Liver (tissue), 8 donors: ENCODE measurements at regions not wholly inside any gene's neighbourhood (a gene's known extent, or its start where the extent isn't known, plus 50 kb on each side); places are given as distances from the start of the nearest gene placed in this dataset.
A peak's percentile ranks its signal among the peaks of the same experiment; 100 is the strongest.

Source experiments
- DNase-seq: peaks from one replicate; pipeline ENCODE4 v3.0.0-alpha.2; 2017; ENCODE audit warnings: low spot score
- H3K27ac ChIP-seq, 2 donors: one replicate each; pipeline ENCODE4 v1.7.0; 2013; ENCODE audit warnings: inconsistent platforms in 2 of 2, low read length in 2 of 2, control low read depth in 1 of 2, low read depth in 1 of 2, mild to moderate bottlenecking in 1 of 2
- H3K27me3 ChIP-seq, 4 donors: one replicate each; pipeline versions ENCODE4 v1.6.1 to v1.7.0; 2013; ENCODE audit warnings: low read length in 3 of 4, inconsistent platforms in 1 of 4, mild to moderate bottlenecking in 1 of 4, moderate library complexity in 1 of 4; ENCODE audit not compliant: control insufficient read depth in 4 of 4, insufficient read depth in 4 of 4
- H3K36me3 ChIP-seq, 4 donors: one replicate each; pipeline versions ENCODE4 v1.6.1 to v1.7.0; 2013; ENCODE audit warnings: low read length in 3 of 4, mild to moderate bottlenecking in 3 of 4, low read depth in 1 of 4, moderate library complexity in 1 of 4; ENCODE audit not compliant: control insufficient read depth in 4 of 4, insufficient read depth in 3 of 4
- H3K4me1 ChIP-seq, 4 donors: one replicate each; pipeline versions ENCODE4 v1.6.1 to v1.7.0; 2013; ENCODE audit warnings: low read length in 3 of 4, mild to moderate bottlenecking in 3 of 4, moderate library complexity in 1 of 4; ENCODE audit not compliant: control insufficient read depth in 4 of 4, insufficient read depth in 4 of 4
- H3K4me3 ChIP-seq, 3 donors: one replicate each; pipeline versions ENCODE4 v1.6.1 to v1.7.0; 2013; ENCODE audit warnings: low read length in 3 of 3, control low read depth in 1 of 3, low read depth in 1 of 3, mild to moderate bottlenecking in 1 of 3
- H3K9ac ChIP-seq, 2 donors: one replicate each; pipeline ENCODE4 v1.7.0; 2013; ENCODE audit warnings: low read length in 2 of 2, mild to moderate bottlenecking in 2 of 2, moderate library complexity in 2 of 2, control low read depth in 1 of 2, low read depth in 1 of 2
- H3K9me3 ChIP-seq, 4 donors: one replicate each; pipeline versions ENCODE4 v1.6.1 to v1.7.0; 2013; ENCODE audit warnings: low read length in 3 of 4; ENCODE audit not compliant: control insufficient read depth in 4 of 4
- ATF3 ChIP-seq: IDR thresholded peaks from 2 replicates; pipeline ENCODE4 v1.6.1; 2016; ENCODE audit warnings: antibody characterized with exemption
- CTCF ChIP-seq: fragments of 150-350 bp; IDR thresholded peaks from 2 replicates; pipeline ENCODE4 v1.5.1; 2017; ENCODE audit warnings: improper control_type of control experiment, low read depth, low read length; ENCODE audit not compliant: missing input control
- EGR1 ChIP-seq, 2 donors: IDR thresholded peaks; 2 replicates each; pipeline ENCODE4 v1.6.1; 2016 to 2018; ENCODE audit warnings: antibody characterized with exemption in 2 of 2, low read depth in 2 of 2
- FOXA1 ChIP-seq: IDR thresholded peaks from 2 replicates; pipeline ENCODE4 v1.6.1; 2016; ENCODE audit warnings: antibody characterized with exemption
- GABPA ChIP-seq, 2 donors: IDR thresholded peaks in 1 of 2; conservative IDR thresholded peaks in 1 of 2; 2 replicates each; pipeline ENCODE4 v1.6.1; 2016; ENCODE audit warnings: antibody characterized with exemption in 2 of 2, mild to moderate bottlenecking in 1 of 2, moderate library complexity in 1 of 2
- HNF4A ChIP-seq, 2 donors: conservative IDR thresholded peaks; 2 replicates each; pipeline ENCODE4 v1.6.1; 2016; ENCODE audit warnings: antibody characterized with exemption in 2 of 2, mild to moderate bottlenecking in 2 of 2
- HNF4G ChIP-seq: IDR thresholded peaks from 2 replicates; pipeline ENCODE4 v1.6.1; 2016; ENCODE audit warnings: antibody characterized with exemption
- JUND ChIP-seq, 2 donors: IDR thresholded peaks; 2 replicates each; pipeline ENCODE4 v1.6.1; 2016; ENCODE audit warnings: antibody characterized with exemption in 2 of 2
- MAX ChIP-seq: IDR thresholded peaks from 2 replicates; pipeline ENCODE4 v1.6.1; 2016; ENCODE audit warnings: antibody characterized with exemption
- NR2F2 ChIP-seq: IDR thresholded peaks from 2 replicates; pipeline ENCODE4 v1.6.1; 2016; ENCODE audit warnings: antibody characterized with exemption
- RAD21 ChIP-seq, 2 donors: IDR thresholded peaks; 2 replicates each; pipeline ENCODE4 v1.6.1; 2016; ENCODE audit warnings: antibody characterized with exemption in 2 of 2, mild to moderate bottlenecking in 2 of 2
- REST ChIP-seq: IDR thresholded peaks from 2 replicates; pipeline ENCODE4 v1.6.1; 2016; ENCODE audit warnings: antibody characterized with exemption, mild to moderate bottlenecking
- RXRA ChIP-seq, 2 donors: IDR thresholded peaks; 2 replicates each; pipeline ENCODE4 v1.6.1; 2017 to 2018; ENCODE audit warnings: antibody characterized with exemption in 2 of 2, mild to moderate bottlenecking in 1 of 2
- SP1 ChIP-seq: IDR thresholded peaks from 2 replicates; pipeline ENCODE4 v1.6.1; 2018; ENCODE audit warnings: antibody characterized with exemption, mild to moderate bottlenecking
- TAF1 ChIP-seq: conservative IDR thresholded peaks from 2 replicates; pipeline ENCODE4 v1.6.1; 2016; ENCODE audit warnings: antibody characterized with exemption, mild to moderate bottlenecking
- YY1 ChIP-seq: IDR thresholded peaks from 2 replicates; pipeline ENCODE4 v1.6.1; 2016; ENCODE audit warnings: antibody characterized with exemption, mild to moderate bottlenecking
- ZBTB33 ChIP-seq: IDR thresholded peaks from 2 replicates; pipeline ENCODE4 v1.6.1; 2016; ENCODE audit warnings: antibody characterized with exemption
- WGBS: extraction: QIAGEN DNeasy Blood & Tissue Kit; methylation state at CpG from one replicate; pipeline ENCODE4 v1.1.7; 2013; 5-methylcytosine and 5-hydroxymethylcytosine counted together
- donor health status: healthy.
- donor health status: healthy.
- donor health status: healthy.
- donor health status: healthy.
- donor health status: healthy.

GRCh38 chr19:28606269-28607032 lies 606.5 kb downstream of the UQCRFS1 start:
- Histone ChIP-seq H3K9ac (no peak overlapping the region), H3K4me3 (peak overlapping the region in 1 of 3 donors; percentile 37), H3K4me1 (peaks cover 0 to 6% (median 0%) of the 10 kb centered on the region in 4 donors), H3K27me3 (no peaks in the 10 kb centered on the region), H3K36me3 (no peaks in the 10 kb centered on the region), H3K27ac (no peak overlapping the region), H3K9me3 (no peaks in the 10 kb centered on the region)
- no peak for TF ChIP-seq TAF1
- no peak for TF ChIP-seq HNF4G
- TF ChIP-seq EGR1 (IDR thresholded peaks at IDR 0.05; ENCODE audit: low read depth in 2 of 2): no peak
- no peak for TF ChIP-seq FOXA1
- no peak for TF ChIP-seq REST
- no peak for TF ChIP-seq RAD21 (IDR thresholded peaks at IDR 0.05)
- no peak for TF ChIP-seq YY1
- TF ChIP-seq JUND (IDR thresholded peaks at IDR 0.05): no peak
- no peak for TF ChIP-seq CTCF
- no peak for TF ChIP-seq GABPA (IDR thresholded peaks at IDR 0.05 in 1 of 2, conservative IDR thresholded peaks at IDR 0.05 in 1 of 2)
- no peak for TF ChIP-seq MAX
- TF ChIP-seq SP1: no peak
- TF ChIP-seq ATF3: no peak
- no peak for TF ChIP-seq RXRA (IDR thresholded peaks at IDR 0.05)
- TF ChIP-seq ZBTB33: no peak
- no peak for TF ChIP-seq HNF4A (conservative IDR thresholded peaks at IDR 0.05)
- TF ChIP-seq NR2F2: no peak
- 89% methylated on average over 14 of the region's 14 CpGs for WGBS
- no peak for DNase-seq
